Activated CD4-positive, CD25-positive, alpha-beta regulatory T cell (primary cell): ENCODE measurements at regions not wholly inside any gene's neighbourhood (a gene's known extent, or its start where the extent isn't known, plus 50 kb on each side); places are given as distances from the start of the nearest gene placed in this dataset.

Experiments used
- DNase-seq, 4 experiments: peaks; one replicate each; lab custom pipeline; 2025; lab: John Stamatoyannopoulos, UW

DNA sequence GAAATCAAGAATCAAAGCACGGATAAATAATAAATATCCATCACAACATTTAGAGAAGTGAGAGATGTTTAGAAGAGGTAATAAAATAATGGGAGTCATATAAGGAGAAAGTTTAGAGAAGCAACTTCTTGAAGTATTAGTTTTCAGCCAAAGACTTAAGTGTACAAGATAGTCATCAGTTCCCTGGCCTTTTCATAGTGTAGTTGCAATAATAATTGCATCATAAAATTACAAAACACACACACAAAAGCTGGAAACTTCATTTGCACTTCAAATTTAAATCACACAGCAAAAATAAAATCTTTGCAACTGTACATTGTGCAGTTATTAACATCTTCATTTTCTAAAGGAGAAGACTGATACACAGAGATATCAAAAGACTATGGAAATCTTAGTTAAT, 319.1 kb upstream of the RGMB start:
- DNase-seq = no peak

DNA sequence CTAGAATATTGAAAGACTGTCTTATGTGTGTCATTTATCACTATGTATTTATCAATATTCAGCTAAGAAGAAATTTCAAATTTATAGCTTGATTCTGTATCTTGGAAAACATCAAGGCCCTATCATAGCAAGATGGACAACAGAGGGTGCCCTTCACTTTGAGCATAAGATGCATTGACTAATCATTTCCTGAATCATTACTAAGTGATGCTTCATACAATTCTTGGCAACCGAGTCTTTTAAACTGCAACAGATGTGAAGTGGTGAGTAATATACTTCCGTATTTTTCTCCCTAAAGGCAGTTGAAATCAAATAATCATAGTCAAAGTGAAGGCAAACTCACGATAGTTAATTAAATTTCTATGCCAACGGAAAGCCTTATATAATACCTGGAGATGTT, 318.6 kb upstream of the RGMB start:
- no peak for DNase-seq

DNA sequence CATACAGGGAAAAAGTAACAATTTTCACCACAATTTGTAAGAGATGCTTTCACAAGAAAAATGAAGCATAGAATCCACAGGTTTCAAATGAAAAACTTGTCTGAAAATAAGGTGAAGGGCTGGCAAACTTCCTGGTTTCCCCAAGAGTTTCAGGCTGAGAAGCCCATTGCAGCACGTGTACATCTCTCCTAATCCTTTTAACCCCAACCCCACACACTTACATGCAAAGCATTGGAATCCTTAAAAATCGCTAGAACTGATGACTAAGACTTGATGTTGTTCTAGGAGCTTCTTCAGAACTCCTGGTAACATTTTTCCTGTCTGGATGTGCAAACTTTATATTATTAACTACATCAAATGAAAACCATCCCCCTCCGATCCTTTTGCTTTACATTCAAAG, 317.8 kb upstream of the RGMB start:
- no peak for DNase-seq

DNA sequence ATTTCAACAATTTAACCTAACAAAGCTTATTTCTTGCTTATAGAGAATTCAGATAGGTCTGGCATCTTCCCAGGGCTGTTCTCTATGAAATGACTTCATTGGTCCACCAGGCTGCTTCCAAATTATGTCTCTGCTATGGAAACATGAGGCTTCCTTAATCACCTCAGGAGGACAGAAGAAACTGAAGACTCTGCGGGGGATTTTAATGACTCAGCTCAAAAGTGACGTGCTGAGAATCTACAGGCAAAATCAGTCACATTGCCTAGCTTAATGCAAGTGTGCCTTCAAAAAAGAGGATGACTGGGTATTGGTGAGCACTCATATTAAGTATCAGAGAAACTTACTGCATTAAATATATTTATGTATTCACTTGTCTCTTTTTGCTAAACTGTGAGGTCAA, 315.5 kb upstream of the RGMB start:
- DNase-seq = no peak

DNA sequence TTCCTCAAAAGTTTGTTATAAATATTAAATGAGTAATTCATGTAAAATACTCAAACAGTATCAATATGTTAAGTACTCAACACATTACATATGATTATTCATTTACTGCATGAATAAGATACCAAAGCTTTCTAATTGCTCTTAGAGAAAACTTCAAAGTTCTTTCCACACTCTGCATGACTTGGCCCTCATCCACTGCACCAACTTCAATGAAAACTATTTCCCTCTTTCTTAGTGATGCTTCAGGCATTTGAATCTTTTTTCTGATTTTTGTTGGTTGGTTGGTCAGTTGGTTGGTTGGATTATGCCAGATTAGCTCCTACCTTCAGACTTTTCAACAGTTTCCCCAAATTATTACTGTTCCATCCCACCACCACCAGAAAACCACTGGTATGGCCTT, 314.7 kb upstream of the RGMB start:
- DNase-seq = no peak

DNA sequence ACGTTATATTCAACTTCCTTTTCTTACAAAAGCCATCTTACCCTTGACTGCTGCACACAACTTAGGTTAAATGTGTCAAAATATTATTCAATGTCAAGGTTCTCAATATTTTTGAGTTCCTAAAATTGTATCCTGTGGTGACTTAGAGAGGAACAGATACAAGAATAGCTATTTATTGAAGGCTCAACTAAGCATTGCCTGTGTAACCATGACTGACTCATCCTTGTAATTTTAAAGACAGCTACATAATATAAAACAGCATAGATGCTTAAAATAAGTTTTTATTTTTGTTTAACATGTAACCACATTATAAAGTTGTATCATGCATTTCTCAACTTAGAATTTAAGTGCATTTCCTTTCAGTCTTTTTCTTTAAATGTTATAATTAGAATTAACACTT, 312.9 kb upstream of the RGMB start:
- DNase-seq = no peak

DNA sequence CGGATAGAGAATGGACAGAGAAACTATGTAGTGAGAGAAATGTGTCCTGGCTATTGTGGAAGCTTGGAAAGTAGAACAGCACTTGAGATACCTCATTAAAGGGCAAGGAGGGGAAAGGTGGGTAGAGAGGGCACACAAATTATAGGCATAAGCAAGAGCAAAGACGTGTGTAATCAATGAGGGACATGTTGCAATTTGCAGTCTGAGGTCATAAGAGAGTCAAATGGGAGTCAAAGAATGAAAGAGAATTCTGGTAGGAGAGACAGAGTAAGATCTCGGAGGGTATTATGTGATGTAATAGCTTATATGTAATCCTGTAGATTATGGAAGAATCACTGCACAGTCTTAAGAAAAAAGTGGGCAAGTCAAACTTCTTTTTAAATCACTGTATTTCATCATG, 312.0 kb upstream of the RGMB start:
- DNase-seq = no peak

DNA sequence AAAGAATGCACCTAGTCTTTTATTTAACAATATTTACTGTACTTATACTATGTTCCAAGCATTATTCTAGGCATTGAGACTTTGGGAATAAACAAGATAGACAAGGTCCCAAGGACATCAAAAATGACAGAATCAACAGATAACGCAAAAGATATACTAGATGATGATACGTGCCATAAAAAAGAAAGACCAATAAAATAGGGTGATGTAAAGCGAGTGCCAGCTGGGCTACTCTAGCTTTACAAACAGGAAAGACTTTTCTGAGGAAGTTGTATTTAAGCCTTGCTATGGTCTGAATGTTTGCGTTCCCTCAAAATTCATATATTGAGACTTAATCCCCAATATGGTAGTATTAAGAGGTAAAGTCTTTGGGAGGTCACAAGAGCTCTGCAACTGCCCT, 310.2 kb upstream of the RGMB start:
- no peak for DNase-seq

DNA sequence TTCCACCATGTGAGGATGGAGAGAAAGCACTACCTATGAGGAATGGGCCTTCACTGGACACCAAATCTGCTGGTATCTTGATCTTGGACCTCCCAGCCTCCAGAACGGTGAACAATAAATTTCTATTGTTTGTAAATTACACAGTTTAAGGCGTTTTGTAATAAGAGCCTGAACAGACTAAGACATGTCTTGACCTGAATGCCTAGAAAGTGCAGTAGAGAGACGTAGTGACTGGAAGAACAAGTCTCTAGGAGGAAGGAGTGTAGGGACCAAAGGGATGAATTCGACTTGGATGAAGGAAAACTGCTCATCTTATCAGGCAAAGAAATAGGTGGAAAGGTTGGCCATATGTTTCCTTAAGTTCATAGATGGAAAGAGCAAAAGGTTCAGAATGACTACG, 309.8 kb upstream of the RGMB start:
- no peak for DNase-seq

DNA sequence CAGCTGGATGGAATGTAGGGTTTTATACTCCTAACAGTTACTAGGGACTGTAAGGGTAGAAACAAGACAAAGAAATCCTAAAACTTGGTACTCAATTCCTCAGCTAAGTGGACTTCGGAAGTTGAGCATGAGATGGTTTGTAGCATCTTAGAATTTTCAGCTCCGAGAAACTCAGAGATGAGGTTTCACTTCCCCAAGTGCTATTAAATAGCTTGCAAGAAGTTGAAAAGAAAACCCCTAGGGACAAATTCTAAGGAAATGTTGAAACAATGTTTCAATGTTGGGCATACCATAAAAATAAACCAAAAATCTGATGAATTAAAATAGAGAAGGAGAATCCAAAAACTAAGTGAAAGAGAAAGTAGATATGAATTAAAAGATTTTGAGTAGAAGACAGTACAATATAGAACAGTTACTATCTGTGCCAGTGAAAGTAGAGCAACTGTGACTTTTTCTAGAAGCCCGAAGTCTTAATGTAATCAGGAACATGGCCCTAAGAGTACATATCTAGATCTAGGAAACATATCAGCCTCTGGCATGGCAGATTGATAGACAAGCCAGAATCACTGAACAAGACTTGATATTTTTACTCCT, 308.6 kb upstream of the RGMB start:
- DNase-seq = no peak

DNA sequence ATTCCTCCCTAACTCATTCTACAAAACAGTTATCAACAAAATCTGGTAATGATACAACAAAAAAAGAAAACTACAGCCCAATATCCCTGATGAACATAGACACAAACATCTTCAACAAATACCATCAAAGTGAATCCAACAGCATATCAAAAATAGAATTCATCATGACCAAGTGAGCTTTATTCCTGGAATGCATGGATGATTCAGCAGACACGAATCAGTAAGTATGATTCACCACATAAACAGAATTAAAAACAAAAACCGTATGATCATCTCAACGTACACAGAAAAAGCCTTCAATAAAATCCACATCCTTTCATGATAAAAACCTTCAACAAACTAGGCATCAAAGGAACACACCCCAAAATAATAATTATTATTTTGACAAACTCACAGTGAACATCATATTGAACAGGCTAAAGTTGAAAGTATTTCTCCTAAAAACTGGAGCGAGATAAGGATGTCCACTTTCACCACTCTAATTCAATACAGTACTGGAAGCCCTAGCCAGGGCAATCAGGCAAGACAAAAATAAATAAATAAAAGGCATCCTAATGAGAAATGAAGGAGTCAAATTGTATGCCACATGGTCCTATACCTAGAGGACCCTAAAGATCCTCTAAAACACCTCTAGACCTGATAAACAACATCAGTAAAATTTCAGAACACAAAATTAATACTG, 305.1 kb upstream of the RGMB start:
- no peak for DNase-seq

DNA sequence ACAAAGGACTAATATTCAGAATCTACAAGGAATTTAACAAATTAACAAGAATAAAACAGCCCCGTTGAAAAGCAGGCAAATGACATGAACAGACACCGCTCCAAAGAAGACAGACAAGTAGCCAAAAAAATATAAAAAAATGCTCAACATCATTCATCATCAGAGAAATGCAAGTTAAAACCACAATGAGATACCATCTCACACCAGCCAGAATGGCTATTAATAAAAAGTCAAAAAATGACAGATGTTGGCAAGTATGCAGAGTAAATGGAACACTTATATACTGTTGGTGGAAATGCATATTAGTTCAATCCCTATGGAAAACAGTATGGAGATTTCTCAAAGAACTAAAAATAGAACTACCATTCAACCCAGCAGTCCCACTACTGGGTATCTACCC, 302.7 kb upstream of the RGMB start:
- no peak for DNase-seq

DNA sequence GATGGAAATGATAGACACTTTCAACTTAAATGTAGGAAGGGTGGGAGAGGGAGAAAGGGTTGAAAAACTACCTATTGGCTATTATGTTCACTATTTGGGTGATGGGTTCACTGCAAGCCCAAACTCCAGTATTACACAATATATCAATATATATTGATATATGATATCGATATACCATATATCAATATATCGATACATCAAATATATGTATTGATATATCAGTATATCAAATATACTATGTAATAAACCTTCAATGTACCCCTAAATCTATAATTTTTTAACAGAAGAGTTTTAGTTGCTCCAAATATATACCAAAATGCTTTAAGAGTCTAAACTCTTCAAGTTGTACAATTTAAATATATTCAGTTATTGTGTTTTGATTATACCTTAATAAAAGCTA, 302.0 kb upstream of the RGMB start:
- DNase-seq = no peak

DNA sequence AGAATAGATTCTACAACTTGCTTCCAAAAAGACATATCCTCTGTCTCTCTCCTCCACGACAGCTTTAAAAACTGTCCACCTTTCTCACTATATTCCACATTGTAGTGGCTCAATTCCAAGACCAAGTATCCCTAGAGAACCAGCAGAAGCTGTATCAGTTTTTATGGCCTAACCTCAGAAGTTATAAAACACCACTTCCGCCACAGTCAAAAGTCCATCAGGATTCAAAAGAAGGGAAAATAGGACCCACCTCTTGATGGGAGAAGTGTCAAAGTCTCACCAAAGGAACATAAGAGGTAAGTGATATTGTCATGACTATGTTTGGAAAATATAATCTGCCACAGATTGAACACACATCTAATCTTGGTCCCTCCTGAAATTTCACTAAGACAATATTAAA, 299.2 kb upstream of the RGMB start:
- no peak for DNase-seq

DNA sequence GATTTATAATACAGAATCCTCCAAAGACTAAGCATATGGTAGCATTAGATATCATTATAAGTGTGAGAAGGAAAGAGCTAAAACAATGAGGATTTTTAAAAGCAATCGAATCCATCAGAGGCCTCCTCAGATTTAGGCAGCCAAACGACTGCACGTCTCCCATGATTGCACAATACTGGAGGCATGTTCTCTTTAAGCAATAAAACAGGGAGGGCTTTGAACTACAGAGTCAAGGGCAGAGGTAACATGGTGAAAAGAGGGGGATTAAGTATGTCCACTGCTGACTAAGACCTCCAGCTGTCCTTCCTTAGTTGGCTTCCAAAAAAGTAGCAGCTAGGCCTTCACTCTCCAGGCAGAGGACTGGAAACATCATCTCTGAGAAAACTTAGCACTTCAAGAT, 298.7 kb upstream of the RGMB start:
- DNase-seq = no peak

DNA sequence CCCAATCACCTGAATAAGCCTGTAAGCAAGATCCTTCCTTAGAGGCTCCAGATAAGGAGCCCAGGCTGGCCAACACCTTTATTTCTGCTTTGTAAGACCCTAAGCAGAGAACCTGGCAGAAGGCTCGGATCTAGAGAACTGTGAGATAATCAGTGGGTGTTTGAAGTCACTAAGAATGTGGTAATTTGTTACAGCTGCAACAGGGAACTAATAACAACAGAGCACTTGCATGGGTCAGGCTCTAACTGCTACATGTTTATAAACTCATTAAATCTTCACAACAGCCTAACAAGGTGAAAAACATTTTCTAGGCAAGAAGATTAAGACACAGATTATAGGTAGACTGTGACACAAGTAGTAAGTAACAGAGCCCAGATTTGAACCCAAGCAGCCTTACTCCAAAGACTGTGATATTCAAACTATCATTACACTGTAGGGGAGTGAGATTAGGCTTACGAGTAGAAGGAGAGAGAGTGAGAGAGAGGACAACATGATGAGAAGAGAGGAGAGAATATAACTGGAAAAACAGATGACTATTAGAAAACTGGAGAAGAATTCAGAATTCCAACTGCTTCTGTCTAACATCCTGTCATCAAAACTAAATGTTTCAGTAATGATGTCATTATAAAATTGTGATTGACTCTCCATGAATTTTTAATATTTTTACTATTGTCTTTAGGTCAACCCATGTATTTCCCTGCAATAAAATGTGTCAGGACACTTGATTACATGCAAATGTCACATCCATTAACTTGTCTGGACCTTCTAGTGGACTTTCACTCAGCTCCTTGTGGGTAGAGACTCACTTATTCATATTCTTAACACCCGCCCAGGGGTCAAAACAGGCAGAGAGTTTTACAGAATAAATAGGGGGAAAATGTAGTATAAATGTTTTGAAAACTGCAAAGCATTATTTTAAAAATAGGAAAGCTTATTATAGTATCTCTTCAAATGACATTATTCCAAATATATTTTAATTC, 290.9 kb upstream of the RGMB start:
- no peak for DNase-seq

DNA sequence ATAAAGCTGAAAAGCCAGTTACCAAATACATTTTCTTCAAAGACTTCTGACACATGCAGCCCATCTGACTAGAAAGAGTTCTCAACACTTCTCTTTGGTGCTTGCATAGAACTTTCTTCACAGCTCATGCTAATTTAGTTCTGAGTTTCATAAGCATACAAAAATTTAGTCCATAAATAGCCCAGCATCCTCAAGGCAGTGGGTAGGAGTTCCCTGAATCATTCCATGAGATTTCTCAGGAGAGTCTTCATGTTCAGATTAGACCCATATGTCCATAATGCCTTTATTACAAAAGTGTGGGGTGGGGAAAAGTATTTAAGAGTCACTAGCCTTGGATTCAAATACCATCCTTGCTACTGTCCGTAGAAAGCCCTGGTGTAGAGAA, 290.2 kb upstream of the RGMB start:
- DNase-seq = no peak

DNA sequence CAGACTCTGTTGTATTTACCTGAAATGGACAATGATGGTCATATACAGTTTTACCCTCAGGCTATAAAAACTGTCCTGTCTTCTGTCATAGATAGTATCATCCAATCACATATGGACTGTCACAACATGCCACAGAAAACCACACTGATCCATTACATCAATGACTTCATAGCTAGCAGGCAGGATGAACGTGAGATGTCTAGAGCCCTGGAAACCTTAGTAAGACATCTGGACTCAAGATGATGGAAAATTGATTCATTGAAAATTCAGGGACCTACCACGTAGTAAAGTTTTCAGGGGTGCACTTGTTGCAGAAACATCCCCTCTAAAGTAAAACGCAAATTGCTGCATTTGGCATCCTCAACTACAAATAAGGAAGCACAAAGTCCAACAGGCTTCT, 284.4 kb upstream of the RGMB start:
- DNase-seq = no peak

DNA sequence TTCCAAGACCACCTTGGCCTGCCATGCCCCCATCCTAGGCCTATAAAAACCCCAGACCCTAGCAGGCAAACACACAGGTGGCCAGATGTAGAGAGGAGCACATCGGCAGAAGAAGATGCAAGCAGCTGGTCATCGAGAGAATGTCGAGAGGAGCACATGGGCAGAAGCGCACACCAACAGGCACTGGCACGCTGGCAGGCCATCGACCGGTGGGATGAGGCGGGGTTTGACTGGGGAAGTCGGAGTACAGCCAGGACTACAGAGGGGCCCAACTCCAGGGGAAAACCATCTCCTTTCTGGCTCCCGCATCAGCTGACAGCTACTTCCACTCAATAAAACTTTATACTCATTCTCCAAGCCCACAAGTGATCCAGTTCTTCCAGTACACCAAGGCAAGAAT, 283.1 kb upstream of the RGMB start:
- no peak for DNase-seq

DNA sequence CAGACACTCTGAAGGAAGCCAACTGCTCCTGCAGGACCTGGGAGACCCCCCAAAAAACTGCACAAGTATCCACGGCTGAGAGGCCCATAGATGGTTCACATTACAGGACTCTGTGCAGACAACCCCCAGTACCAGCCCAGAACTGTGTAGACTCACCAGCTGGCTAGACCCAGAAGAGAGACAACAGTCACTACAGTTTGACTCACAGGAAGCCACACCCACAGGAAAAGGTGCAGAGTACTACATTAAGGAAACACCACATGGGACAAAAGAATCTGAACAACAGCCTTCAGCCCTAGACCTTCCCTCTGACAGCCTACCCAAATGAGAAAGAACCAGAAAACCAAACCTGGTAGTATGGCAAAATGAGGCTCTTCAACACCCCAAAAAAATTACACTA, 281.2 kb upstream of the RGMB start:
- DNase-seq = no peak

DNA sequence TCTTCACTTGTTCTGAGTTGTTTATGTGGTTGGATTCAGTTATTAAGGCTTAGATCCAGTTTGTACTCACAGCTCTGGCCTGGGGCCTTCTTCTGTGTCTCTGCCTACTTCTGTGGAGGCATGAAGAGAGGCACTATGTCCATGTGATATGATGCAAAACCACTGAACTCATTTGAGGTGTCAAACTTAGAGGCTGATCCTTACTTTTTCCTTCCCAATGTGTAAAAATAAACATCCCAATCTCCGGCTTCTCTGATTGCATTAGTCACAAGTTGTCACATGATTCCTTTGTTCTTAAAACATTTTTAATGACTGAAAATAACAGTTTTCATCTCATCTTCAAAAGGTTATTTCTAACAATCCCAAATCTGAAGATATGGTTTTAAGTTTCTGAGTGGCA, 276.0 kb upstream of the RGMB start:
- no peak for DNase-seq

DNA sequence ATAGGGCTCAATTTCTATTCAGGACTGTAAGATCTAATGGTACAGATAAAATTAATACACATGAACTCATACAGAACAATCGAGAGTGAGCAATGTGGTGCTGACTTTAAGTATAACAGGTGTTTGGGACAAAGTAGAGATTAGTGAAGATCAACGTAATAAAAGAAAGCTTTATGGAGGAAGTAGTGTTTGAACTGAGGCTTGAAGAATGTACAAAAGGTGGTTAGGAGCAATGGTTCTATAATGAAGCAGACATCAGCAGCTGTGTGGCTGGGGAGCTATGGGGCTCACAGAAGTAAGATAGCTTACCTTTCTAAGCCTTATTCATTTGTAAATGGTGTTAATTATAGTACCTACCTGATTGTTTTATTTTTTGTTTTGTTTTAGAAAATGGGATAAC, 275.4 kb upstream of the RGMB start:
- no peak for DNase-seq

DNA sequence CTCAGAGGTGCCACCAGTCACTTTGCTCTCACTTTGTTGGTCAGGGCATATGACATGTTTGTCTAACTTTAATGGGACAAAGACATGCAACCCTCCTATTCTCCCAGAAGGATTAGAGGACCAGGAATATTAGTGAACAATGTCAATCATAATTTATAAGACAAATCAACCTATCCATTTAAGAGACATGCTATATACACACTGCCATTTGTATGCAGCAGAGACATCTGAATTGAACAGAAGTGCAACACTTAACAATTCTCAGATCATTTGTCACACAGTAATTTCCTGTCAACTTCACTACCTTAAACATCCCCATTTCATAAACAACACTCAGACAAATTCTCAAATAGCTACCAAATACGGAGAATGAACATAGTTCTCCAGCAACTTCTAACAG, 273.6 kb upstream of the RGMB start:
- no peak for DNase-seq
